ENCODE measurements at regions not wholly inside any gene's neighbourhood (a gene's known extent, or its start where the extent isn't known, plus 50 kb on each side); places are given as distances from the start of the nearest gene placed in this dataset.

GRCh38 chr22:49322861-49323622 is 504.6 kb downstream of the BRD1 start:
- Histone ChIP-seq H3K27me3 (ENCODE audit: low read length) (no peaks in the 10 kb centered on the region), H3K27ac (ENCODE audit: low read depth, low read length) (no peak overlapping the region)
- no peak for TF ChIP-seq EZH2phosphoT487 (conservative IDR thresholded peaks at IDR 0.05; ENCODE audit: low read length)
- TF ChIP-seq CTCF (IDR thresholded peaks at IDR 0.05; ENCODE audit: insufficient read depth, low read length, poor library complexity, severe bottlenecking), result no peak

GRCh38 chr22:49322231-49322630 is 505.4 kb downstream of the BRD1 start:
- no peaks in the 10 kb centered on the region for H3K27me3 ChIP-seq (ENCODE audit: low read length)
- no peak overlapping the region for H3K9ac ChIP-seq (ENCODE audit: low read length)
- no peak overlapping the region for H2AFZ ChIP-seq (ENCODE audit: low read depth, low read length, severe bottlenecking)
- no peak overlapping the region for H3K4me3 ChIP-seq (ENCODE audit: insufficient read depth, low read length, poor library complexity, severe bottlenecking)
- H4K20me1 ChIP-seq (ENCODE audit: low read depth, low read length), result no peaks in the 10 kb centered on the region; the same call in 1 of the 2 replicates
- no peaks in the 10 kb centered on the region for H3K9me3 ChIP-seq (ENCODE audit: insufficient read depth, low read length)
- H3K27ac ChIP-seq (ENCODE audit: low read depth, low read length), result no peak overlapping the region
- H3K36me3 ChIP-seq (ENCODE audit: low read length), result no peaks in the 10 kb centered on the region
- H3K4me2 ChIP-seq (ENCODE audit: low read depth, low read length, poor library complexity, severe bottlenecking), result no peak overlapping the region
- no peaks in the 10 kb centered on the region for H3K9me2 ChIP-seq (replicated peaks; ENCODE audit: insufficient read depth, low read length)
- H3K79me2 ChIP-seq (ENCODE audit: insufficient read depth, low read length), result no peaks in the 10 kb centered on the region
- no peak for TF ChIP-seq CTCF (IDR thresholded peaks at IDR 0.05; ENCODE audit: insufficient read depth, low read length, poor library complexity, severe bottlenecking)
- no peak for TF ChIP-seq EZH2phosphoT487 (conservative IDR thresholded peaks at IDR 0.05; ENCODE audit: low read length)
- no peaks in the 10 kb centered on the region for H3F3A ChIP-seq (ENCODE audit: insufficient read depth)

More at GRCh38 chr22:49322861-49323622, 504.6 kb downstream of the BRD1 start:
- Histone ChIP-seq H3K4me3 (ENCODE audit: insufficient read depth, low read length, poor library complexity, severe bottlenecking) (no peak overlapping the region), H4K20me1 (ENCODE audit: low read depth, low read length) (no peaks in the 10 kb centered on the region; the same call in 1 of the 2 replicates), H3K9me2 (replicated peaks; ENCODE audit: insufficient read depth, low read length) (no peaks in the 10 kb centered on the region), H3K4me2 (ENCODE audit: low read depth, low read length, poor library complexity, severe bottlenecking) (no peak overlapping the region), H3F3A (ENCODE audit: insufficient read depth) (no peaks in the 10 kb centered on the region), H3K36me3 (ENCODE audit: low read length) (no peaks in the 10 kb centered on the region), H3K79me2 (ENCODE audit: insufficient read depth, low read length) (no peaks in the 10 kb centered on the region), H3K9me3 (ENCODE audit: insufficient read depth, low read length) (no peaks in the 10 kb centered on the region), H3K9ac (ENCODE audit: low read length) (no peak overlapping the region), H2AFZ (ENCODE audit: low read depth, low read length, severe bottlenecking) (no peak overlapping the region)

GRCh38 chr22:49321477-49322055 is 506.1 kb downstream of the BRD1 start:
- Histone ChIP-seq H3K9ac (ENCODE audit: low read length) (no peak overlapping the region), H3K9me2 (replicated peaks; ENCODE audit: insufficient read depth, low read length) (no peaks in the 10 kb centered on the region), H3F3A (ENCODE audit: insufficient read depth) (no peaks in the 10 kb centered on the region), H3K4me2 (ENCODE audit: low read depth, low read length, poor library complexity, severe bottlenecking) (no peak overlapping the region), H3K36me3 (ENCODE audit: low read length) (no peaks in the 10 kb centered on the region), H2AFZ (ENCODE audit: low read depth, low read length, severe bottlenecking) (no peak overlapping the region), H3K27ac (ENCODE audit: low read depth, low read length) (no peak overlapping the region), H3K27me3 (ENCODE audit: low read length) (no peaks in the 10 kb centered on the region), H3K4me3 (ENCODE audit: insufficient read depth, low read length, poor library complexity, severe bottlenecking) (no peak overlapping the region), H3K9me3 (ENCODE audit: insufficient read depth, low read length) (no peaks in the 10 kb centered on the region), H4K20me1 (ENCODE audit: low read depth, low read length) (no peaks in the 10 kb centered on the region; the same call in 1 of the 2 replicates), H3K79me2 (ENCODE audit: insufficient read depth, low read length) (no peaks in the 10 kb centered on the region)
- TF ChIP-seq EZH2phosphoT487 (conservative IDR thresholded peaks at IDR 0.05; ENCODE audit: low read length) (no peak), CTCF (IDR thresholded peaks at IDR 0.05; ENCODE audit: insufficient read depth, low read length, poor library complexity, severe bottlenecking) (no peak)
